ENCODE measurements at regions not wholly inside any gene's neighbourhood (a gene's known extent, or its start where the extent isn't known, plus 50 kb on each side); places are given as distances from the start of the nearest gene placed in this dataset.

DNA sequence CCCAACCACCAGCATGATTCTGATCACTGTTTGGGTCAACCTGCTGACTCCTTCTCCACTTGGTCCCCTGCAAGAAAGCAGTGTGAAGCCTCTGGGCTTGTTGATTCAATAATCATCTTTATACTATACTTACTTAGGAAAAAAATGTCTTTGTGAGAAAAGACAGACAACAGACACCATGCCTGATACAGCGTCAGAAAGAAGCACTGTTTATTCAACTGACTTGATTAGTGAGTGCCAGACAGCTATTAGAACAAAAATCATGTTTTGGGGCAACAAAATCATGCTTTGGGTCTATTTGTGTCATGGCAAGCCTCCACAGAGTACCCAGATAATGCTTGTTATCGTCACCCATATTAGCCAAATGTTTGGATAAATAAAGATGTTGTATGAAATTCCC, 58.7 kb upstream of the ATL2 start:
- DNase-seq: no peak
- in situ Hi-C loops (cut with MboI; ENCODE audit: low pct_unique_long_range_greater_than_20kb, low sequenced_read_pairs): no loop called here

DNA sequence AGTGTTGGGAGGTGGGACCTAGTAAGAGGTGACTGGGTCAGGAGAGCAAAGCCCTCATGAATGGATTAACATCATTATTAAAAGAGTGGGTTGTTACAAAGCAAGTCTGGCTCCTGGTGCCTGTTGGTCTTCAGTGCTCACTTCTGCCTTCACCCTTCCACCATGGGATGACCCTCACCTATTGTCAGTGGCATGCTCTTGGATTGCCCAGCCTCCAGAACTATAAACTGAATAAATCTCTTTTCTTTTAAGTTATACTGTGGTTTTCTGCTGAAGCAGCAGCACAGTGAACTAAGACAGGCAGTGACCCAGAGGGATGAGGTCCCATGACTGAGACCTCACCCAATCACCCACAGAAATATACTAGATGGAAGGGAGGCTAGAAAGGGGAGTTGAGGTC, 57.5 kb upstream of the ATL2 start:
- in situ Hi-C loops (cut with MboI; ENCODE audit: low pct_unique_long_range_greater_than_20kb, low sequenced_read_pairs): no loop called here

DNA sequence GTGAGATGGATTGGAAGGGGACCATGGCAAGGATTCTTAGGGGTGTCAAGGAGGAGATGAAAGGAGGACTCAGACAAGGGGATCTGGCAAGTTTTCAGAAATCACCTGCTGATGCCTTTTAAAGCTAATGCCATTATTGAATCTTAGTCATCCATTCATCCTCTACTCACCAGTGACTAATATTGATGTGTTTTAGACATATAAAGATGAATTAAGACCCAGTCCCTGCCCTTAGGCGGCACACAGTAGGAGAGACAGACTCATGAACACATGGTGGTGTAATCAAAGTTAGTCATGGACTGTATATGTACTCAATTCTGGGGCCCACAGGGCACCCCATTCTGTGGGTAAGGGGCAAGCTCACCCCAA, 56.5 kb upstream of the ATL2 start:
- DNase-seq: no peak
- in situ Hi-C loops (cut with MboI; ENCODE audit: low pct_unique_long_range_greater_than_20kb, low sequenced_read_pairs): no loop called here

More for the DNA sequence above, 57.5 kb upstream of the ATL2 start:
- no peak for DNase-seq

DNA sequence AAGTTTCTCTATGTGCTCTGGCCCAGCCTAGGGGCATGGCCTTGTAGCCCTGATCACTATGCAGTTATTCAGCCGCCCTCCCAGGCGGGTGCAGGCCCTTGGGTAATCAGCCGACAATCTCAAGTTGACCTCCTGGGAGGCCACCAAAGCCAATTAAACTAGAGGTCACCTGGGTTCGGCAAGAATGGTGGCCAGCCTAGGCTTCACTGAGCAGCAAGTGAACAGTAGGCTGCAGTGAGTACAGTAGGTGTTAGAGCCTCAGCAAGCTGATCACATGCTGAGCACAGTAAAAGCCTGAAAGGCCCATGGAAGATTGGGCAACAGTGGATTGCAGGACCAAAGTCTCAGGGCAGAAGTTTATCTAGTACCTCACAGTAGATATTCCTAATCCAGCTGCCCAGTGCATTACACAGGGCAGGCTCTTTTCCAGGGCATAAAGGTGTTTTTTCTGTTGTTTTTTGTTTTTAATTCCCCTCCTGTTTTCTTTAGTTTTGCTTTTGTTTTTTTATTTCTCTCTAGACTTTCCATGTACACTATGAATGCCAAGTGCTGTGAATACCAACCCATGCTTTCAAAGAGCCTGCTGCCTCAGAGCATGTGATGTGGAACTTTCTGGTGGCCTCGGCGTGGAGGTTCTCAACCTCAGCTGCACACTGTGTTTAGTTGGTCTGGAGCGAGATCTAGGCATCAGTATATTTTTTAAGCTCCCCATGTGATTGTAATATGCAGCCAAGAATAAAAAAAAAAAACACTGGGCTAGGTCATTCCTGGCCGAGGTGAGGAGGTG, 55.9 kb upstream of the ATL2 start:
- in situ Hi-C loops (cut with MboI; ENCODE audit: low pct_unique_long_range_greater_than_20kb, low sequenced_read_pairs): no loop called here
- DNase-seq: no peak

GRCh38 chr2:38430597-38431207, 53.6 kb upstream of the ATL2 start:
- in situ Hi-C loops (cut with MboI; ENCODE audit: low pct_unique_long_range_greater_than_20kb, low sequenced_read_pairs): no loop called here
- DNase-seq: no peak

GRCh38 chr2:38430196-38430595, 53.1 kb upstream of the ATL2 start:
- in situ Hi-C loops (cut with MboI; ENCODE audit: low pct_unique_long_range_greater_than_20kb, low sequenced_read_pairs): no loop called here
- DNase-seq: no peak

GRCh38 chr2:38427936-38428335, 50.9 kb upstream of the ATL2 start:
- DNase-seq: no peak
- in situ Hi-C loops (cut with MboI; ENCODE audit: low pct_unique_long_range_greater_than_20kb, low sequenced_read_pairs): no loop called here

GRCh38 chr2:38427054-38427453, 50.0 kb upstream of the ATL2 start:
- DNase-seq: no peak
- in situ Hi-C loops (cut with MboI; ENCODE audit: low pct_unique_long_range_greater_than_20kb, low sequenced_read_pairs): no loop called here
